HG02798 (cell line): ENCODE measurements at regions not wholly inside any gene's neighbourhood (a gene's known extent, or its start where the extent isn't known, plus 50 kb on each side); places are given as distances from the start of the nearest gene placed in this dataset.
"Not testable (repeated sequence)": the region's sequence is repeated elsewhere in the genome, so short reads cannot be mapped to it uniquely, and the experiment has no call there.

ENCODE experiments used
- ATAC-seq: cut with Tn5 transposase; IDR thresholded peaks from one replicate; pipeline ENCODE4 v1.9.1; 2021; ENCODE audit warnings: mild to moderate bottlenecking; ENCODE audit not compliant: unreplicated experiment, poor library complexity

GRCh38 chr4:103324811-103325210, 126.7 kb upstream of the CENPE start:
- no peak for ATAC-seq

GRCh38 chr4:103318327-103318726, 120.2 kb upstream of the CENPE start:
- no peak for ATAC-seq

GRCh38 chr4:103308248-103308561, 110.1 kb upstream of the CENPE start:
- ATAC-seq, result no peak

- ATAC-seq, result no peak
Observed at GRCh38 chr4:103307453-103308247, 109.5 kb upstream of the CENPE start.

- no peak for ATAC-seq
Observed at GRCh38 chr4:103306870-103307375, 108.8 kb upstream of the CENPE start.

GRCh38 chr4:103305355-103305754, 107.2 kb upstream of the CENPE start:
- no peak for ATAC-seq

GRCh38 chr4:103303011-103303410, 104.9 kb upstream of the CENPE start:
- no peak for ATAC-seq

- ATAC-seq, result no peak
Observed at GRCh38 chr4:103292959-103293358, 94.8 kb upstream of the CENPE start.

GRCh38 chr4:103292373-103292772, 94.2 kb upstream of the CENPE start:
- ATAC-seq, result no peak

GRCh38 chr4:103289186-103289585, 91.0 kb upstream of the CENPE start:
- no peak for ATAC-seq

GRCh38 chr4:103272174-103272573, 74.0 kb upstream of the CENPE start:
- ATAC-seq, result no peak

- ATAC-seq, result no peak
Observed at GRCh38 chr4:103268746-103269145, 70.6 kb upstream of the CENPE start.

GRCh38 chr4:103264905-103265304, 66.8 kb upstream of the CENPE start:
- ATAC-seq, result no peak

GRCh38 chr4:103256068-103256467, 57.9 kb upstream of the CENPE start:
- ATAC-seq, result not testable (repeated sequence)
